ENCODE measurements at regions not wholly inside any gene's neighbourhood (a gene's known extent, or its start where the extent isn't known, plus 50 kb on each side); places are given as distances from the start of the nearest gene placed in this dataset.

DNA sequence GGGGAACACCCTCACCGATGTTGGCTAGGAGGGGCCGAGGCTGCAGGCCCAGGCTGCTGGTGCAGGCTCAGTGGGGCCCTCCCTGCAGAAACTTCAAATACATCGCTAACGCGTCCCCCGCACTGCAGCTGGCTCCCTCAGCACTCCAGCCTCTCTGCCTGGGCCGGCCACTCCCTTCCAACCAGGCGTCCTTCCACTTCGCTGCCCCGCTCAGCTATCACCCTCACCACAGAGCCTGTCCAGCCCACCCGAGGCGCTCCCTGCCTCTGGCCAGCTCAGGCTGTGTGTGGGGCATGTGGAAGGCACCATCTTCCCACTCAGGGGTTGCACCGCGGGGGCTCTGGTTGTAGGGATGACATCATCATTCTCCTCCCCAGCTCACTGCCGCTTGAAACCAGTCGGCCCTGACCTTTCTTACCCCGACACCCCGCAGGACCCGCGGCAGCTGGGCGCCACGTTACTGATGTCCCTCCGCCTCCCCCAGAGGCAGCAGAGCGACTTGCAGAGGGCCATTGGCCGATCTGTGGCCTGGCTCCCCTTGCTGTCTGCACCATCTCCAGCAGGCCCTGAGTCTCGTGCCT lies 199.9 kb upstream of the RTL1 start:
- no peak for DNase-seq (ENCODE audit: low spot score)

DNA sequence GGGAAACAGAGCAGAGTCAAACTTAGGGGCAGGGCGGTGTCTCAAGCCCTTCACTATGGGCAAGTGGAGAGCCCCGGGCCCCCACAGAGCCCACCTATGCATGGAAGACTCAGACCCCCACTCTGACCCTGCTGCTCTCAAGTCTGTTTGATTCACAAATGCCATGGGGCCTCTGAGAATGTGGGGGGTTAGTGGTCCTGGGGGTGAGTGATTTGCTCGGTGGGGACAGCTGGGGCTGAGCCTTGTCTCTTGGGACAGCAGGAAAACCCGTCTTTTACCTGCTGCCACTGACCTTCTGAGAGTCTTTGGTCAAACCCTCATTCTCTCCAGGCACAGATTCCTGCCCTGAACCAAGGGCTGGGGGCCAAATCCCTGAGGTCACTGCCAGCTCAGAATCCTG lies 201.0 kb upstream of the RTL1 start:
- no peak for DNase-seq (ENCODE audit: low spot score)

DNA sequence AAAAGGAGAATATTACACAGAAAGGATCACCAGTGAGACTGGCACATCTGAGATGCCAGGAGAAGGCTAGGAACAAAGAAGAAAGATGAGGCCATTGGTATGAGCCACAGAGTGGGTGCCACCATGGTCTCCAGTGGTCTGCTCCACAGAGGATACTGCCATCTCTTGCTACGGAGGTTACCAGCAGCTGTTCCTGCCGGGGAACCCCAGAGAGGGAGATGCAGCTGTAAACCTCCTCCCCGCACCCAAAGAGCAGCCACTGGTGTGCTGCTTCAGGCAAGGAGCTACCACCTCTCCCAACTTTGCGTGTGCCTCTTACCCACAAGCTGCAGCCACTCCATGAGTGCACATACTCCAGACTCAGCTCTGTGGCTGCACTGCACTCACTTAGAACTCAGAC lies 201.5 kb upstream of the RTL1 start:
- DNase-seq (ENCODE audit: low spot score): no peak

DNA sequence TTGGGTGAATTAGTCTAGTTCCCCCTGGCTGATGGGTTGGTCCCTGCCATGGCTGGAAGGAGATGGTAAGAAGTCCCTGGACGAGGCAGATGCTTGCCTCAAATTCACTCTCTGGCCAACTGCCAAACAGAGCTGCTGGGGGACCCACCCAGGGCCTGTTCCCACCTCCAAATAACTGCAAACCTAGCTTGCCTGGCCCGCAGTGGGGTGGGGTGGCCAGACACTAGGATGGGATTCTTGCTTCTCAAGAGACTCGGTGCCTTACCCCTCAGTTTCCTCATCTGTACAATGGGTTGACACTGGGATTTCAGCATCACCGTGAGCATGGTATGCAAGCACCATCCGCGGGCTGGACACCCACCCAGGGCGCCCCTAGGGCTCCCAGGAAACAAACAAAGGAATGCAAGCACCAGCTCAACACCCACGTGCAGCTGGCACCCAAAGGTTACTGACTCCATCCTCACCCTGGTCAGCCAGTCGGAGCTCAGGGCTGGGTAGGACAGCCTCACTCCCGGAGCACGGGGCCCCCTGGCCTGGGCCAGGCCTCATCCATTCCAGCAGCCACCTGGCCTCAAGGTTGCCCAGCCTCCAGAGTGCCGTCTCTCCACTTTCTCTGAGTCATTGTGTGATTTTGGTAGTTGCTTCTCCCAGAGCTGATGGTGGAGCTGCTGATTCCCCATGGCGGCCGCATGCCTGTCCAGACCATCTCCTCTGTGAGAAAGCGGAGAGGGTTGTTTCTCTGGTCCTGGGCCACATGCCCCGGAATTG lies 205.2 kb upstream of the RTL1 start:
- DNase-seq (ENCODE audit: low spot score): no peak

DNA sequence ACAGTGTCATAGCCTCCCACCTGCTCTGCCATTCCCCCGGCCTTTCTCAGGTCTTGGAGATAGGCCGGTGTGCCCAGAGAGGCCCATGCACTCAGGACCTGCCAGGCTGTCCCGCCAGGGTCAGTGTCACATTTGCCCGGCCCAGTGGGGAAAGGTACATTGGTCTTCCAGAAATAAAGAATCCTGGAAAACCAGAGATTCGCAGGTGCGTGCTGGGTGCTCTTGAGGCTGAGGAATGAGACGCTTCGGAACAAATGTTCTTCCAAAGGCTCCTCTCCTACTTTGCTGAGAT lies 205.8 kb upstream of the RTL1 start:
- DNase-seq (ENCODE audit: low spot score): no peak

DNA sequence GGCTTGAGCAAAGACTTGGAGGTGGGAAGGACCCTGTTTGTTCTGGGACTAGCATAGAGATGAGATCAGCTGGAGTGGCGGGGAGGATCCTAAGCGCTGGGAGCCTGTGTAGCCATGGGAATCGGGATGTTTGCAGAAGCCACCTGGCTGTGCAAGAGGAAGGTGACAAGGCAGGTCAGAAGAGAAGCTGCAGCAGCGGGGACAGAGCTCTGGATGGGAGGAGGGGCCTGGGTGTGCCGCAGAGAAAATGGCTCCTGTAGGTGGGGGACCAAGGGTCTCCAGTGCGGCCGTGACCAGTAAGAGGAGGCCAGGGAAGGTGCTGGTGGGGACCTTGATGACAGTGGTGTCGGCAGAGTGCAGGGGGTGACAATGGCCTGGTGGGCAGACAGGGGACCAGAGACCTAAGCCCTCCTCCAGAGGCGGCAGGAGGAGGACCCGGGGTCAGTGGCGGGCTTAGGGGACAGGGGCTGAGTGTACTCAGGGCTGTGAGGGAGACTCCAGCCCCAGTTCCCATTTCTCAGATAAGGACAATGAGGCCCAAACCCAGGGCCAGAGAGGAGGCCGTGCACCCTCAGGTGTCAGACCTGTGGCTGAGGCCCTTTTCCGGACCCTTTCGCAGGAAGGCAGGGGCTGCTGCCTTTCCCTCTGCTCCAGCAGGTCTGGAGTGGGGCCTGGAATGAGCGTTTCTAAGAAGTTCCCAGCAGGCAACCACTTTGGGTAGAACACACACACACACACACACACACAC lies 206.6 kb upstream of the RTL1 start:
- DNase-seq (ENCODE audit: low spot score): no peak

DNA sequence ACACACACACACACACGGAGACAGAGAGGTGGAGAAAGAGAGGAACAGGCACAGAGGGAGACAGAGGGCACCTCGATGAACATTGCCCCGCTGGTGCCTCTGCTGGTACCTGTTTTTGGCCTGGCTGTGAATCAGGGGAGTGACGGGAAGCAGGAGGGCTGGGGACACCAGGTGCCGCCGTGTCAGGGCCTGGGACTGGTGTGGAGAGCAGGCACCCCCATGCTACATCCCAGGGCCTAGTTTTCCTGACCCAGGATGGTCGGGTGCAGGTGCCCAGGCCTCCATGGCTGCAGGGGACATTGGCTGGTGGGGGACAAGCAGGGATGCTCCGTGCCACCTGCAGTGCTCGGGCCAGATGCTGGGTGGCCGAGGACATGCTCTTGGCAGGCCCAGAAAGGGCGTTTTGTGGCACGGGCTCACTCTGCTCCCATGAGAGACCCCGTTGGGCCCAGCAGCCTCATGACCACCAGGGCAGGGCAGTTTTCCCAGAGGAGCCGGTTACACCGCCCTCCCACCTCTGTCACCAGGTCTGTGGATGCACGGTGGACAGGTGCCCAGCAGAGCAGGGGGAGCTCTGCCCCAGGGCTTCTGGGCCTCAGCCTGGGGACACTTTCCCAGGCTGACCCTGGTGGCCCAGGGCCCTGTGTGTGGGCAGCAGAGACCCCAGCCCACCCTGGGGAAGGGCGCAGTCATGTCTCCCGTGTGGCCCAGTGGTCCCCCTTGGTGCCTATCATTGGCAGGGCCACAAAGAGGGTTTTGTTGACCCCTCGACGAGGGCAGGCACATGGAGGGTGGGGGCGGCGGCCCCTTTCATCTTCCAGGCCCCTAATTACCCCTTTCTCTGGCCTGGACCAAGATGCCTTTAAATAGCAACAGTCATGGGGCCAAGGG lies 207.5 kb upstream of the RTL1 start:
- no peak for DNase-seq (ENCODE audit: low spot score)

DNA sequence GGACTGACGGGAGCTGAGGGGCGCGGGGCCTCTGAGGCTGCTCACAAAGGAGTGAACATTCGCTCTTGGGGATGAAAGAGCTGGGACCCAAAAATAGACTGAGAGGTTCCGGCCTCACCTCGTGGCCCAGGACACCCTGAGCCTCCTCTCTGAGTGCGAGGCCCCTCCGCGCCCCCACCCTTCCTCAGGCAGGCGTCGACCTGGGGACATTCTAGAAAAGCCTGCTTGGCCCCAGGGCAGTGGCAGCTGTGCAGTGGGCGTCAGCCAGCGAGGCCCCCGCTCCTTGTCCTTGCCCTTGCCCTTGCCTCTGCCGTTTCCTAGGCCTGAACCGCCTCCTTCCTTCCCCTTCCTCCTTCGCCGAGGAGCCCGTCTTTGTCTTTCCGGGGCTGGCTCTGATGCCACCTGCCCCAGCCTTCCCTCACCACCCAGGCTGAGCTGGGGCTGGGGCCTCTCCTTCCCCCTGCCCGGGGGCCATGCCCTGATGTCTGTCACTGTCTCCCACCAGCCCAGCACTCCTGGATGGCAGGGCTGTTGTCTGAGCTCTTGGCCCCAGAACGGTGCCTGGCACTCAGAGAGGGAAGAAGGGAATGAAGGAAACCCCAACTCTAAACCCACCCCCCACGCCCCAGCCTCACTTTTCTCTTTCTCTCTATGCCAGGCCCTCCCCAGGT lies 208.2 kb upstream of the RTL1 start:
- no peak for DNase-seq (ENCODE audit: low spot score)

DNA sequence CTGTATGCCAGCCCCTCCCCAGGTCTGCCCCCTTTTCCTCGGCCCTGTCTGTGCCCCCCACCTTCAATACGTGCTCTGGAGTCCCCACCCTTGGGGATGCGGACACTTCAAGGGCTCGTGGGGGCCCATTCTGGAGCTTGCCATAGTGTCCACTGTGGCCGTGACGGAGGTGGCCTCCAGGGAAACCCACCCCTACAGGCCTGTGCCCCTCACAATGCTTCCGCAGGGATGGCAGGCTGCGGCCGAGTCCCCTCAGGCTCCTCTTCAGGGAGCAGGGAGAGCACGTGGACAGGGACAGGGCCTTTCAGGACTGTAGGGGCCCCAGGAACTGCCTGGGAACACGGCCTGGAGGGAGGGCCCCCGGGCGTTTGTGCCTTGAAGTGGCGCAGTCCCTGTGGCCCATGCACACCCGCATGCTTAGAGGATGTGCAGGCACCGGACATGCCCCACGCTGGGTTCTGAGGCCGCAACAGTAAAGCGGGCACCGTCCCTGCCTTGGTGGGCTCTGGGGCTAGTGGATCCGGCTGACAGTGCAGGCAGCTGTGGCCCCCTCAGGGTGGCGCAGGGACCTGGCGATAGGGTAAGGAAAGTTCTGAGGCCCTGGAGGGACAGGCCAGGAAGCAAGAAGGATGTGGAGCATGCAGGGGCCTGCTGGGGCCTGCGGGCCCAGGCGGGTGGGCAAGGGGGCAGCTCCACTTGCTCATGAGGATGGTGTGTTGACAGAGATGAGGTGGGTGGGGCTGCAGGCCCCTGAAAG lies 209.0 kb upstream of the RTL1 start:
- no peak for DNase-seq (ENCODE audit: low spot score)

DNA sequence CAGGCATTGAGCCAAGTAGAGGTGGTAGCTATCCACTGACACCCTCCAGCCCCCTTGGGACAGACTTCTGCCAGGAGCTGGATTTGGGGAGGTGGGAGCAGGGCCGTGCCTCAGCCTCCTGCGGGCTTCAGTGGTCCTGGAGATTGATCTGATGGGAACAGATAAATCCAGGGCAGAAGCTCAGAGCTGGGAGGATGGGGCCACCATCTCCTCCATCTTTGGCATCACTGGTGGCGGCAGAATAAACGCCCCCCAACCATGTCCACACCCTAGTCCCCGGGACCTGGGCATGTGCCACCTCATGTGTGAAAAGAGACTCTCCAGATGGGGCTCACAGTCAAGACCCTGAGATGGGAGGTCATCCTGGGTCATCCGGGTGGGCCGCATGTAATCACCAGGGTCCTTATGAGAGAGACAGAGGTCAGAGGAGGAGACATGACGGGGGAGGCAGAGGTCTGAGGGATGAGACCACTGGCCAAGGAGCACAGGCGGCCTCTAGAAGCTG lies 209.6 kb upstream of the RTL1 start:
- no peak for DNase-seq (ENCODE audit: low spot score)

DNA sequence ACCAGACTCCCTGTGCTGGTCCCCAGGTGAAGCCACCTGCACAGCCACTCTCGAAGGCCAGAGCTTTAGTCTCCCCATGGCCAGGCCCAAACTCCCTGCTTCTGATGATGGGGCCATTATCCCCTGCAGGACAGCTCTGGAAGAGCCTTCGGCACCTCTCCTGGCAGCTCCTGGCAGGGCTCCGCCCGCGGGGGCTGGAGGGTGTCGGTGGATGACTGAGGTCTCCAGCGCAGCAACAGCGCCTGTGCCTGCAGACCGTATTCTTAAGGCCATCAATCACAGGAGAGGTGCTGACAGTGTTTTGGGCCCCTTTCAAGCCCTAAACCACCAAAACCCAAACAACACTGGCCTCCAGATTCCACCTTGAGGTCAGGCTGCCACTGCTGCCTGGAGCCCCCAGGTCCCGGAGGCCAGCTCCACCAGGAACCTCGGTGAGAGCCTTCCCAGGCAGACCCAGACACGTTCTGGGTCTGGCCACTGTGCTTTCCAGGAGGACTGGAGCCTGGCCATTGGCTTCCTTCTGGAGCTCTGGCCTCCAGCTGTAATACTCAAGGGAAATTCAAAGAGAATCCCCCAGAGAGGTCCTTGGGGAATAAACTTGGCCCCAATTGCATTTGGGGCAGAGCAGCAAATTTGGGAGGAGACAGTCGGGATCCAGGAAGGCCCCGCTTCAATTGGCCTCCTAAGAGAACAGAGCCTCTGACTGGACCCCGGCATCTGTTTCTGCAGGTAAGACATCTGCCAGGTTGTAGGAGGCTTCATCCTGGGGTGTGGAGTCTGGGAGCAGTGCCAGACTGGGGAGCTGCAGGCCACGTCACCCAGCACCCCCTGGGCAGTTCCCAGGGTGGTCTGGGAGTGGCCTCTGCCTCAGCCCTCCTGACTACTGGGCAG lies 210.6 kb upstream of the RTL1 start:
- no peak for DNase-seq (ENCODE audit: low spot score)

DNA sequence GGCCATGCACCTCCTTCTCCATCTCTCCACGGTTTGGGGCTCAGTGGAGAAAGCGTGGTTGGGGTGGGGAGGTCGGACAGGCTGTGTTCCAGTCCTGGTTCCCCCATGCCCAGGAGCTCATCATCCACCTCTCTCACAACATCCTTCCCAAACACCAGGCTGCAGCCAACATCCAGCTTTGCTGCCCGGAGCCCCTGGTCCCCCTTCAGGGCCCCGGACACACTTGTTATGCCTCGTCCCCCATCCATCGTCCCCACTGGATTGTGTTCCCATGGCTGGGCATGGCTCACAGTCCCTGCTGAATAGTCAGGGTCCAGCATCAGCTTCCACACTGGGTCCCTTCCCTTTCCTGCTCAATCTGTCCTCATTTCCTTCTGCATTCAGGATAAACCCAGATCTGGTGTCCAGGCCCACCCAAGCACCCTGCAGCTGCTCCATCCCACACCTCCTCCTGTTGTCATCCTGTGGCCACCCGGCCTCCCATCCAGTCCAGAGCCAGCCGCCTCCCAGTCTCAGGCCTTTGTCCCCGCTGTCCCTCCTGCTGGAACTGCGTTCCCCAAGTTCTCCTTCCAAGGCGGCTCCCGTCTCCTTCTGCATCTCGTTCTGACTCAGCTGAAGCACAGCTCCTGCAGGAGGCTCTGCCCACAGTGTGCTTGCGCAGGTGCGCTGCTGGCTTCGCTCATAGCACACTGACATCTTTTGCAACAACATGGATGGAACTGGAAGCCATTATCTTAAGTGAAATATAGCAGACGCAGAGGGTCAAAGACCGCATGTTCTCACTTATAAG lies 211.4 kb upstream of the RTL1 start:
- no peak for DNase-seq (ENCODE audit: low spot score)

DNA sequence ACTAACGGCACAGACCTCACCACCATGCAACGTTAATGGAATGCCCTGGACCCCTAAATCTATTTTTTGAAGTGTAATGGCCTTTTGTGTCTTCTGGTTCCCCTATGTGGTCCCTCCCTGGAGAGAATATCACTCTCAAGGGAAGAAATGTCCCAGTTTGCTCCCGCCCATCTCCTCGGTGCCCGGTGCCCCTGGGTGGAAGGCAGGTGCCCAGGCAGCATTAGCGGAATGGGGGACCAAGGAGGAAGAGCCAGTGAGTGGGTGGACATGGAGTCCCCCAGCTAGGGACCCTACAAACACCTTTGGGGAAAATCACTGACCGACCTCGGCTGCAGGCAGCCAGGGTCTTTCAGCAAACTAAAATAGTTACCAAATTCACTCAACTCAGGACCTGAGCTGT lies 212.1 kb upstream of the RTL1 start:
- no peak for DNase-seq (ENCODE audit: low spot score)

DNA sequence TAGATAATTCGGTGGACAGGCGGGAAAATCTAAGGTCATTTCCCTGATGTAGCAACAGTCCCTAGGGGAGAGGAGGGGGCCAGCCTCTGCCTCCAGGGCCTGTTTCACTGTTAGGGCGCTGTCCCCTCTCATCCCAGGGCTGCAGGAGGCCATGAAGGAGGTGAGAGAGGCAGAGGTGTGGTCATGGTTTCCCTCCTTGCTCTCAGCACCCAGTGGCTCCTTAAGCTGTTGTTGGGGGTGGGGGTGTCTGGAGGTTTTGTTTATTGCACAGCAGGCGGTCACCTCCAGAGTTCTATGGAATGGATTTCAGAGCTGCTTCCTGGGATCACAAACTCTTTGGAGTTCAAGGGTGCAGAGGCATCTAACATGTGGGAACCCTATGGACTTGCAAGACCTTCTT lies 212.5 kb upstream of the RTL1 start:
- no peak for DNase-seq (ENCODE audit: low spot score)

DNA sequence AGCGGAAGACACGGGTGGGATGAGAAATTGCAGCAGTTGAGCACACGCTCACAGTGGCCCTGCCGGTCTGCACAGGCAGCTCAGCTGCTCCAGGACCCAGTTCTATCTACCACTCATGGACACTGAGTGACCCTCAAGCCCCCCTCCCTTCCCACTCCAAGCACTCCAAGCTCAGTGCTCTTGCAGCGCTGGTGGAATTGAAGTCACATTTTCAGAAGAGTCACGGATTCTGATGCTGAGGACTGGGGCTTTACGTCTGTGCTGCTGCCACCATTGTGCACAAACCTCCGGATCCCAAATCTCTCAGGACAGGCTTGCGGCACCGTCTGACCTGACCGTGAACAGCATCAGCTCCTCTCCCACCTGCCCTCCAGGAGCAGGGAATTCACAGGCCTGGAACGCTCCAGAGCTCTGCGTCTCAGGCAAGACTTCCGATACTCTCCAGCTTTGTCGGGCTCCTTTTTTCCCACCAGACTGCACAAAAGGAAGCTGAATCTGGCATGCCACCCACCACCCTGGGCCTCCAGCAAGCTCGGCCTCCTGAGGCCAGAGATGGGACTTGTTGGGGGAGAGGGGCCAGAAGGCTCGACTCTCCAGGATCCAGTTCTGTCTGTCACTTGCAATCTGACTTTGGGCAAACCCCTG lies 213.1 kb upstream of the RTL1 start:
- no peak for DNase-seq (ENCODE audit: low spot score)

DNA sequence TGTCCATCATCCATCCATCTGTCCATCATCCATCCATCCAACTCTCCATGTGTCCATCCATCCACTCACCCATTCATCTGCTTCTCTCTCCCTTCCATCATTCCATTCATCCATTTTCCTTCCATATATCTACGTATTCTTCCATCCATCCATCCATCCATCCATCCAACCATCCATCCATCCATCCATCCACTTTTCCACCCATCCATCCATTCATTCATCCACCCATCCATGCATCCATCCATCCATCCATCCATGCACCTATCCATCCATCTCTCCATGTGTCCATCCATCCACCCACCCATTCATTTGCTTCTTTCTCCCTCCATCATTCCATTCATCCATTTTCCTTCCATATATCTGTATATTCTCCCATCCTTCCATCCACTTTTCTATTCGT lies 214.0 kb upstream of the RTL1 start:
- no peak for DNase-seq (ENCODE audit: low spot score)

DNA sequence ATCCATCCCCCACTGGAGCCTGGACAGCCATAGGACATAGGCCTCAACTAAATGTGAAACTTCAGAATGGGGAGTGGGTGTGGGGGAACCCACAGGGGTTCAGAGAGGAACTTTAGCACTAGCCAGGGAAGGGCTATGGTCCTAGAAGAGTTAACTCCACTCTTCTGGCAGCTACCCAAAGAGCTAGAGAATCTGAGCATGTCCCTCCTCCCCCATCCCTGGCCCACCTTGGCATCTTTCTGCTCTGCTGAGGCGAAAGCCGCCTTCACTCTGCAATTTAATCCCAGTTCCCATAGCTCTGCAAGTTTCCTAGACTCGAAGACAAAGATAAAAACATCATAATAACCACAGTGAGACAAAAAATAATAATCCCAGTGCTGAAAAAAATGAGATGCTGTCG lies 214.7 kb upstream of the RTL1 start:
- peak; percentile 64 for DNase-seq (ENCODE audit: low spot score)
